HG02840 (cell line): ENCODE measurements at regions not wholly inside any gene's neighbourhood (a gene's known extent, or its start where the extent isn't known, plus 50 kb on each side); places are given as distances from the start of the nearest gene placed in this dataset.
"Not testable (repeated sequence)": the region's sequence is repeated elsewhere in the genome, so short reads cannot be mapped to it uniquely, and the experiment has no call there.

Experiments used
- ATAC-seq: cut with Tn5 transposase; IDR thresholded peaks from one replicate; pipeline ENCODE4 v1.9.1; 2021; ENCODE audit warnings: mild to moderate bottlenecking, moderate library complexity, moderate number of reproducible peaks; ENCODE audit not compliant: unreplicated experiment, low FRiP score

- ATAC-seq, result no peak
These were observed 125.1 kb downstream of the MRPL14 start for GRCh38 chr6:44002067-44002592.

- no peak for ATAC-seq
These were observed 125.8 kb downstream of the MRPL14 start for GRCh38 chr6:44001318-44002066.

- ATAC-seq, result no peak
These were observed 126.9 kb downstream of the MRPL14 start for GRCh38 chr6:44000164-44000842.

- ATAC-seq, result no peak
These were observed 127.6 kb downstream of the MRPL14 start for GRCh38 chr6:43999628-44000027.

GRCh38 chr6:43998592-43999243 lies 128.5 kb downstream of the MRPL14 start:
- ATAC-seq, result not testable (repeated sequence)

- ATAC-seq, result not testable (repeated sequence)
These were observed 129.2 kb downstream of the MRPL14 start for GRCh38 chr6:43997990-43998585.

GRCh38 chr6:43997345-43997677 lies 129.9 kb downstream of the MRPL14 start:
- no peak for ATAC-seq

- no peak for ATAC-seq
These were observed 130.5 kb downstream of the MRPL14 start for GRCh38 chr6:43996618-43997344.

- ATAC-seq, result no peak
These were observed 132.1 kb downstream of the MRPL14 start for GRCh38 chr6:43995137-43995536.

GRCh38 chr6:43993881-43994523 lies 133.2 kb downstream of the MRPL14 start:
- ATAC-seq, result no peak

GRCh38 chr6:43992783-43993644 lies 134.2 kb downstream of the MRPL14 start:
- ATAC-seq, result no peak

GRCh38 chr6:43992126-43992663 lies 135.1 kb downstream of the MRPL14 start:
- no peak for ATAC-seq

GRCh38 chr6:43990627-43991619 lies 136.3 kb downstream of the MRPL14 start:
- no peak for ATAC-seq

GRCh38 chr6:43990275-43990626 lies 137.0 kb downstream of the MRPL14 start:
- ATAC-seq, result no peak

- no peak for ATAC-seq
These were observed 137.6 kb downstream of the MRPL14 start for GRCh38 chr6:43989581-43990146.

- no peak for ATAC-seq
These were observed 138.5 kb downstream of the MRPL14 start for GRCh38 chr6:43988801-43989200.

- ATAC-seq, result no peak
These were observed 139.3 kb downstream of the MRPL14 start for GRCh38 chr6:43987838-43988439.
